ENCODE measurements at regions not wholly inside any gene's neighbourhood (a gene's known extent, or its start where the extent isn't known, plus 50 kb on each side); places are given as distances from the start of the nearest gene placed in this dataset.

- no peak for DNase-seq
- Histone ChIP-seq H3K27ac (no peak overlapping the region), H3K27me3 (no peaks in the 10 kb centered on the region), H3K9me3 (replicated peaks in 1 of 3) (no peaks in the 10 kb centered on the region), H3K36me3 (replicated peaks in 1 of 2) (no peaks in the 10 kb centered on the region), H3K4me3 (no peak overlapping the region), H3K4me1 (replicated peaks in 1 of 2) (no peaks in the 10 kb centered on the region)
- WGBS, 4 donors, result 78 to 90% (median 88%) methylated on average over 9 of the region's 9 CpGs
- TF ChIP-seq POLR2A (IDR thresholded peaks at IDR 0.05) (no peak), CTCF (IDR thresholded peaks at IDR 0.05) (no peak)
- intact Hi-C loops (cut with DNase I), result no loop called here
Observed at GRCh38 chr19:28905996-28906395, 307.0 kb downstream of the UQCRFS1 start.

DNA sequence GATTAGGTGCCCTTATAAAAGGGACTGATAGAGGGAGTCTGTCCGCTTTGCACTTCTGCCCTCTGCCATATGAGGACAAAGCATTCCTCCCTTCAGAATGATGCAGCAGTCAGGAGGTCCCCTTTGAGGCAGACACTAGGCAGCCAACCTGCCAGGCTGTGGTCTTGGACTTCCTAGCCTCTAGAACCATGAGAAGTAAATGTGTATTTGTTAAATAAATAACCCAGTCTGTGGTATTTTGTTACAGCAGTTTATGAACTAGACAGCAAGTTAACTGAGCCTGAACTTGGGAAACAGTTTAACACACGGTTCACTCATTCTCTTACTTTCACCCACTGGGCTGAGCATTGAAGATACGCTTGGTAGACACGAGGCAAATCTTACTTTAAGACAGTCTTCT is 313.2 kb downstream of the UQCRFS1 start:
- 73 to 94% (median 87%) methylated on average over 4 of the region's 4 CpGs for WGBS, 4 donors

DNA sequence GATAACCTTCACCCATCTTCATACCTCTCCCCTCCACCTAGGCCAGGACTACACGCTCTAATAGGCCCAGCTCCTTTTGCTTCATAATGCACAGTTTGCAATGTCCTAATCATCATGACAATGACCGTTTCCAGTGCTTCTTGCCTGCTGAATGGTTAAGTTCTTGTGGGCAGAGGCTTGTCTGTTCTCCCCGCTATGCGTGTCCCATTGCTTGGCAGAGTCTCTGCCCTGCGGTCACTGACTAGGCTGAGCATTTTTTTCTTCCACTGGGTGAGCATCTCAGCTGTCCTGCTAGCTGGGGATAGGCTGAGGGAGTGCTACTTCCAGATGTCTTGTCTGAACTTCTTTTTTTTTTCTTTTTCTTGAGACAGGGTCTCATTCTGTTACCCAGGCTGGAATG is 314.7 kb downstream of the UQCRFS1 start:
- DNase-seq, result no peak
- no peaks in the 10 kb centered on the region for H3K36me3 ChIP-seq (replicated peaks in 1 of 2)
- no peaks in the 10 kb centered on the region for H3K27me3 ChIP-seq
- H3K4me1 ChIP-seq (replicated peaks in 1 of 2), result no peaks in the 10 kb centered on the region
- intact Hi-C loops (cut with DNase I), result loop anchor here in 1 of 2 donors (10.0 kb wide), 1 partner anchor 367 kb away; no protein-coding TSS in a partner anchor
- no peaks in the 10 kb centered on the region for H3K9me3 ChIP-seq (replicated peaks in 1 of 3)
- no peak overlapping the region for H3K27ac ChIP-seq
- 70 to 88% (median 77%) methylated on average over 5 of the region's 5 CpGs for WGBS, 4 donors
- TF ChIP-seq POLR2A (IDR thresholded peaks at IDR 0.05), result no peak
- no peak for TF ChIP-seq CTCF (IDR thresholded peaks at IDR 0.05)
- H3K4me3 ChIP-seq, result no peak overlapping the region

More for the DNA sequence above, 313.2 kb downstream of the UQCRFS1 start:
- Histone ChIP-seq H3K27ac (no peak overlapping the region), H3K4me3 (no peak overlapping the region), H3K9me3 (replicated peaks in 1 of 3) (no peaks in the 10 kb centered on the region), H3K27me3 (no peaks in the 10 kb centered on the region), H3K36me3 (replicated peaks in 1 of 2) (no peaks in the 10 kb centered on the region), H3K4me1 (replicated peaks in 1 of 2) (no peaks in the 10 kb centered on the region)
- DNase-seq, result no peak
- TF ChIP-seq POLR2A (IDR thresholded peaks at IDR 0.05) (no peak), CTCF (IDR thresholded peaks at IDR 0.05) (no peak)
- intact Hi-C loops (cut with DNase I), result loop anchor here in 1 of 2 donors (10.0 kb wide), 1 partner anchor 365 kb away; no protein-coding TSS in a partner anchor

DNA sequence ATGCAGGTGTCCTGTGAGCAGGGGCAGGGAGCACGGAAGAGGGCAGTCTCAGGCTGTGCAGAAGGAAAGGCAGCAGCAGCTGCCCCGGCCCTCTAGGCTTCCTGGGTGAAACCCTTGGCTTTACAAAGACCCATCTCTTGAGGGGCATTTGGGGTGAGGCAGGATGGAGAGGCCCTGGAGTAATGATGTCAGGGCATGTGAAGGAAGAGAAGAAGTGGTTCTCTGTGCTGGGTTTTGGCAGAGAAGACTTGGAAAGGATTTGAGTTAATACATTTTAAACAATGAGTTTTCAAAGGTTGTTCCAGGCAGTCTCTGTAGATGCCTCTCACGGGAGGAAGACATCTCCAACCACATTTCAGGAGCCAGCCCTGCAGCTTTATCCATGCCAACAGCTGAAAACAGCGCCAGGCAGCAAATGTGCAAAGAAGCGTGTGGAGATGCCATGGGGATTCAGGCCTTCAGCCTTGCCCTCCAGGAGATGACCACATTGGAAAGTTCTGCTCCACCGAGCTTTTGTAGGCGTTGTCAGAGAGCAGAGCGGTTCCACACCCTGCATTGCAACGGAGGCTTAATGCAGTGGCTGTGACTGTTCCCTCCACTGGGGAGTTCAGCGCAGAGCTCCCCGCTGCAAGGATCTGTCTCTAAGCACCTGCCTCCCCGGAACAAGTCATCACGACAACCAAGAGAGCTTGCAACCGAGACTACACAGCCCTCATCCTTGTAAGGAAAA is 322.8 kb downstream of the UQCRFS1 start:
- Histone ChIP-seq H3K27ac (no peak overlapping the region), H3K4me1 (replicated peaks in 1 of 2) (no peaks in the 10 kb centered on the region)

More for the DNA sequence above, 322.8 kb downstream of the UQCRFS1 start:
- 71 to 82% (median 75%) methylated on average over 13 to 14 of the region's 14 CpGs for WGBS, 4 donors
- Histone ChIP-seq H3K27me3 (peaks cover 5% of the 10 kb centered on the region), H3K4me3 (no peak overlapping the region), H3K9me3 (replicated peaks in 1 of 3) (no peaks in the 10 kb centered on the region), H3K36me3 (replicated peaks in 1 of 2) (no peaks in the 10 kb centered on the region)
- intact Hi-C loops (cut with DNase I), result loop anchor here in 1 of 2 donors (10.0 kb wide), 1 partner anchor 375 kb away; no protein-coding TSS in a partner anchor
- TF ChIP-seq POLR2A (IDR thresholded peaks at IDR 0.05), result no peak
- no peak for TF ChIP-seq CTCF (IDR thresholded peaks at IDR 0.05)
- no peak for DNase-seq
